Peyer's patch (tissue), 4 donors: ENCODE measurements at regions not wholly inside any gene's neighbourhood (a gene's known extent, or its start where the extent isn't known, plus 50 kb on each side); places are given as distances from the start of the nearest gene placed in this dataset.

ENCODE experiments used
- POLR2A ChIP-seq, 2 donors: fragments of 450-650 bp; IDR thresholded peaks; one replicate each; pipeline ENCODE4 v1.5.1; 2017; ENCODE audit warnings: antibody characterized with exemption in 2 of 2, mild to moderate bottlenecking in 2 of 2, moderate library complexity in 2 of 2
- TF ChIP-seq, protein P1 (sequence below), 6 experiments: fragments of 450-650 bp in 4 of 6; fragments of 200-600 bp in 2 of 6; sonication (generic) in 1 of 6; IDR thresholded peaks; one replicate each; pipeline ENCODE4 v1.5.1; 2017 to 2019; ENCODE audit warnings: antibody characterized with exemption in 6 of 6, mild to moderate bottlenecking in 3 of 6, moderate library complexity in 1 of 6

GRCh38 chr18:24914171-24914525, 437.8 kb downstream of the ZNF521 start:
- TF ChIP-seq, protein P1, sequence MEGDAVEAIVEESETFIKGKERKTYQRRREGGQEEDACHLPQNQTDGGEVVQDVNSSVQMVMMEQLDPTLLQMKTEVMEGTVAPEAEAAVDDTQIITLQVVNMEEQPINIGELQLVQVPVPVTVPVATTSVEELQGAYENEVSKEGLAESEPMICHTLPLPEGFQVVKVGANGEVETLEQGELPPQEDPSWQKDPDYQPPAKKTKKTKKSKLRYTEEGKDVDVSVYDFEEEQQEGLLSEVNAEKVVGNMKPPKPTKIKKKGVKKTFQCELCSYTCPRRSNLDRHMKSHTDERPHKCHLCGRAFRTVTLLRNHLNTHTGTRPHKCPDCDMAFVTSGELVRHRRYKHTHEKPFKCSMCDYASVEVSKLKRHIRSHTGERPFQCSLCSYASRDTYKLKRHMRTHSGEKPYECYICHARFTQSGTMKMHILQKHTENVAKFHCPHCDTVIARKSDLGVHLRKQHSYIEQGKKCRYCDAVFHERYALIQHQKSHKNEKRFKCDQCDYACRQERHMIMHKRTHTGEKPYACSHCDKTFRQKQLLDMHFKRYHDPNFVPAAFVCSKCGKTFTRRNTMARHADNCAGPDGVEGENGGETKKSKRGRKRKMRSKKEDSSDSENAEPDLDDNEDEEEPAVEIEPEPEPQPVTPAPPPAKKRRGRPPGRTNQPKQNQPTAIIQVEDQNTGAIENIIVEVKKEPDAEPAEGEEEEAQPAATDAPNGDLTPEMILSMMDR (IDR thresholded peaks at IDR 0.05), result no peak
- TF ChIP-seq POLR2A (IDR thresholded peaks at IDR 0.05), result no peak
